NCI-H146 treated with DMSO at 0.1 percent for 48 hours (cell line): ENCODE measurements at regions not wholly inside any gene's neighbourhood (a gene's known extent, or its start where the extent isn't known, plus 50 kb on each side); places are given as distances from the start of the nearest gene placed in this dataset.
"Not testable (repeated sequence)": the region's sequence is repeated elsewhere in the genome, so short reads cannot be mapped to it uniquely, and the experiment has no call there.

Source experiments
- DNase-seq: peaks from one replicate; lab custom pipeline; 2025; ENCODE audit not compliant: unreplicated experiment; lab: John Stamatoyannopoulos, UW

DNA sequence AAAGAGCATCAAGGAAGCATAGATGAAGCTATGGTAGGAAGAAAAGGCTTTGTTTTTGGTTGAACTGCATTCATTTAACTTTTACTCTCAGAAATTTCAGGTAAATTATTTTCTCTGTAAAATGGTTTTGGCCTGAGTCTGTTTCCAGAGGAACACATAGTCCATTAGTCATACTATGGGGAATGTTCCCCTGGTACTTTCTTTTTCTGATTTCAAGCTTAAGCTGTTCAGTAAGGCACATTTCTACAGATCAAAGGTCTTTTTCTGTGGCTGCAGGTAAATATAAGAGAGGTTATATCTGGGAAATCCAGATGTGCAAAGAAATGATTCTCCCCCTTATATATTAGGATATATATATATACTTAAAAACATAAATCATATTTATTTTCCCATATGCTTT is 1744.4 kb upstream of the ADGRL3 start:
- DNase-seq: no peak

DNA sequence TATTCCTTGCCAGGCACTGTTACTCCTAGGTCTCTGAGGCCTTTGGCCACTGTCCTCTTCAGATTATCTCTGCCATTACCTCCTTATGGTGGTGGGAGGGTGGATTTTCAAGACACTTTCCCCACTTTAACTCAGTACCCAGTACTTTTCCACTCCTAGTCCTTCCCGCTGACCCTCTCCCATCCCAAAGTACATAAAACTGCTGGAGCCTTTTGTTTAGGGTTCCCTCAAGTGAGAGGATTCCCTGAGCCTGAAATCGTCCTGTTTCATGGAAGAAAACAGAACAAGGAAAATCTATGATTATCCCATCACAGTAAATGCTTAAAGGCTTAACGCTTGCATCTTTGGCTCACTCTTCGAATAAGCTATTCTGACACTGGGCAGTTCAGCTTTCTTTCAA is 1742.5 kb upstream of the ADGRL3 start:
- no peak for DNase-seq

DNA sequence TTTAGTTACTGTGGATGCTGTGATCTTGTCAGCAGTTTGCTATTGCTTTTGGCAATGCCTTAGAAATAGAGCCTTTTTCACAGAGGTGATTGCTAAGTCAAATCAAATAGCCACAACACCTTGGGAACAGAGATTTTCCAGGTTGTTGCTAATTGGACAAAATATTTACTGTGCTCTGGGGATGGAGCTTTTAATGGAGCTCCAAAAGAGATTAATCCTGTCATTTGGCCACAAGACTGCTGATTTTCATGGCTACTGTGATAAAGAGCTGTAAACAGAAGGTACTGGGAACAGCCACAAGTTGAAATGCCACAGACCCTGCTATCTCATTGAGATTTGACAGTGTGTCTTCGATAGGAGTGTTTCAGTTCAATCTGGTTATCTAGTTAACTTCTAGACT is 1715.2 kb upstream of the ADGRL3 start:
- DNase-seq: no peak

DNA sequence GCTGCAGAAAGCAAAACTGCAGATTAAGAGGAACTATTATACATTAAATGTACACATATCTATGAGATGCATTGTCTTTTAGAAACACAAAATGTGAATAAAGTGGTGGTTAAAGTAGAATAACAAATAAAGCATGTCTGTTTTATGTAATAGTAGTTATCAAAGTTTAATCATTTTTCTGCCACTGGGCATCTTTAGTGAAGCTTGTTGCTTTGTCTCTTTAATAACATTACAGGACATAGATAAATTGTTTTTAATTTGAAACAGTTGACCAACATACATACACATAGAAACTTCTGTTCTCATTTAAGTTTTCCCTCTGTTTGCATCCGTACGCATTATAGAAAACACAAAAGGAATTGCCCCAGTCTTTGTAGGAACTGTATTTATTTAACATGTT is 1700.0 kb upstream of the ADGRL3 start:
- DNase-seq: no peak

DNA sequence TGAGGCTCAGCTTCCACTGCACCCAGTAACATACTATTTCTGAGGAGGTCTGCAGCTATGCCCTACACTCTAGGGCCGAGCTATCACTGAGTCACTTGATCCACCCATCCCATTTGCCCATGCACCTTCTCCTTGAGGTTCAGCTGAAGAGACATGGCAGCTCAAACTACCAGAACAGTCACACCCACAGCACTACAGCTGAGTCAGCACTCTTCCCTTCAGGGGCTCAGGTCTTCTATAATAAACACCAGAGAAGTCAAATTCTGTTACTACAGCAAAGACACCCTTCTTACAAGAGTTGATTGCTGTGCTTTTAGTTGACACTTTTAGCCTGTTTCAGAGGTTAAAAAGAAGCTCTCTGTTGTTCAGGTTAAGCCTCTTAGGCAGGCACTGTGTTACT is 1696.4 kb upstream of the ADGRL3 start:
- no peak for DNase-seq

DNA sequence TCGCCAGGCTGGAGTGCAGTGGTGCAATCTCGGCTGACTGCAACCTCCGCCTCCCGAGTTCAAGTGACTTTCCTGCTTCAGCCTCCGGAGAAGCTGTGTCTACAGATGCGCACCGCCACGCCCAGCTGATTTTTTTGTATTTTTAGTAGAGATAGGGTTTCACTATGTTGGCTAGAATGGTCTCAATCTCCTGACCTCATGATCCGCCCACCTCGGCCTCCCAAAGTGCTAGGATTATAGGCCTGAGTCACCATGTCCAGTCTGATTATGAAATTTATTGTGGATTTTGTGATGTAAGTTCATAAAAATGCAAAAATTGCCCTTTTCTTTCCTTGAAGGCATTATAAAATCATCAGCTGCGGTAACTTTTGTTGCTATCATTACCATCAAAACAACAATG is 1688.3 kb upstream of the ADGRL3 start:
- not testable (repeated sequence) for DNase-seq

DNA sequence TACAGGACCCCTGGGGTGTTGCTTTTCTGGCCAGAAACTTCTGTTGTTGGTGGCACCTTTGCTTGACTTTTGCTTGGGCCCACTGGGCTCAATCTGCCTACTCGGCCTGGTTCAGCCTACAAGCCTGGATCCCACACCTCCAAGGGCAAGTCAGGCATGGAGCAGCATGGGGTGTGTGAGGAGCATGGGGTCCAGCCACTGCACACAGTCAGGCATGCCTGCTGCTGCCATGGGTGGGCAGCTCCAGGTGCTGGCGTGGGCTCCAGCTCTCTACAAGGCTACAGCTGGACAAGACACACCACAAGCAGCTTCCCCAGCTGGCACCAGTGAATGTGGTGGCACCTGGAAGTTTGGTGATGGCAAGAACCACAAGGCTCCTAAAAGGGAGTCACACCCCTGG is 1683.1 kb upstream of the ADGRL3 start:
- DNase-seq: no peak

DNA sequence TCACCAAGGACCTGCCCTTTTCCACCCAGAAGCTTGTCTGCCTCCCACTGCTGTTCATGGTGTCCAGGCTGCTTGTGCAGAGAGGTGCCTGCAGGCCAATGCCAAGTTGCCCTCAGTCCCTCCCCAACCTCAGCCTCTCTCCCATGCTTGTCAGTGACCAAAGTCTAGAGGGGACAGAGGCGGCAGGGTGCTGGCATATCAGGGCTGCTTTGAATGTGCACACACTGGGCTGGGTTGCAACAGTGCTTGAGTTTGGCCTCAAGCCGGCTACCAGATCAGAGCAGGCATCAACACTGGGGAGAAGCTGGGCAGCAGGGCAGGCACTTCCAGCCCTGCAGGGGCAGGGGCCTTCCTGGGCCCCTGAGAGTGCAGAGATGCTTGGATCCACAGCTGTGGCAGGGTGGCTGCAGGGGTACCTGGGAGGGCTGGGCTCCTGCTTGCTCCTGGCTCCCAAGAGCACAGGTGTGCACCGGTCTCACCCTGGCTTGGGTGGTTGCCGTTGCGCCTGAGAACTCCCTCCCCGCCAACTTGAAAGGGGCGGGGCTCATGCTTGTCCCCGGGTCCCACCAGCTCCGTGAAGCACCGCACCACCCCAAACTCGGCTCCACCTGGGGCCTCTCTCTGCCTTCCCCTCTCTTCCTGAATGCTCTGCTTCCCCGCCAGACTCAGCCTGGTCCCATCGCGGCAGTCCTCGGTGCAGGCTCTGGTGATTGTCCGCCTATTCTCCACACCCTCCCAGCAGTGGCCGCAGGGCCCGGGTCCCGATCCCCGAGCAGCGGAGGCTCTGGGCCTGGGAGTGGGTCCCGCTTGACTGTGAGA is 1681.9 kb upstream of the ADGRL3 start:
- DNase-seq: no peak

DNA sequence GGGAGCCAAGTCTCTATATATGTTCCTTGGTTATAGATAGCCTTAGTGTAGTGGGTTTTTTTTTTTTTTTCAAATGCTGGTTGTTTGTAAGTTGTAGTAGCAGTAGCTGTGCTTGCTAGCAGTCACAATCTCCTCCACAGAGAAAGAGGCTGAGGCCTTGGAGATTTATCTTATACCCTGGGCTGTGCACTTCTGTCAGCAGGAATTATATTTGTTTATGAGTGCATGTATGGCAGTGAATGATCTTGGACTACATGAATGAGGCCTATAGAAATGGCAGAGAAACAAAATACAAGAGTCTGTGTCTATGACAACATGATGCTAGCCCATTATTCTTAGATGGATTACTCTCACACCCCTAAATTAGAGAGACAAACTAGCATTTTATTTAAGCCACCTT is 1674.2 kb upstream of the ADGRL3 start:
- DNase-seq: no peak

DNA sequence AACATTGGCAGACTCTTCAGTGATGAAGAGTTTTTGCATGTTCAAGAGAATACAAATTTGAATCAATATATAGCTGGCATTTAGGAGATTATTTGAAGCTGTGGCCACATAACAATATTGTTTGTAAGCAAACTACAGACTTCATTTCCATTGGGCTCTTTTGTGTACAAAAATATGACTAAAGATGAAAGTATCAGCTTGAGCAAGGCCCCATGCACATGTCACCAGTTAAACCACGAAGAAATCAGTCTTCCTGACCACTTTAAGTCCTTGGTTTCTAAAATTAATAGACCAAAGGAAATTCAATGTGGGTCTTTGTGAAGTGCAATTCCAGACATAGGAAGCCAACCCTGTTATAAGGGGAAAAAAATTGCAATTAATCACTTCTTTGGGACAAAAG is 1664.6 kb upstream of the ADGRL3 start:
- DNase-seq: no peak

DNA sequence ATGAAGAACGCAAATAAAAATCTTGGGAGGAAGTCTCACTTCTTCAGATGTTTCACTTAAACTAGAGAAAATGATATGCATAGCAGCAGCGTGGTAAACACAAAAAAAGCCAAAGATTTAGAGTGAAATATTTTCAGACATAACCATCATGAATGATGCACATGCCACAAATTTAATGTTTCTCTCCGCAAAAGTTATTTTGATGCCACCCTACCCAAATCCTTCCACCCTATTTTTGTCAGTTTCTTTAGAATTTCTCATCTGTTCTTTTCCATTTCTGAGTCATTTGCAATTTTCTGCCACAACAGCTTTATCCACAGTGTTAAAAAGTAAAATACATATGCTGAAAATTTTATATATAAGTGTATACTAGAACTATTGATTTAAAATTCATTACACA is 1663.7 kb upstream of the ADGRL3 start:
- no peak for DNase-seq

DNA sequence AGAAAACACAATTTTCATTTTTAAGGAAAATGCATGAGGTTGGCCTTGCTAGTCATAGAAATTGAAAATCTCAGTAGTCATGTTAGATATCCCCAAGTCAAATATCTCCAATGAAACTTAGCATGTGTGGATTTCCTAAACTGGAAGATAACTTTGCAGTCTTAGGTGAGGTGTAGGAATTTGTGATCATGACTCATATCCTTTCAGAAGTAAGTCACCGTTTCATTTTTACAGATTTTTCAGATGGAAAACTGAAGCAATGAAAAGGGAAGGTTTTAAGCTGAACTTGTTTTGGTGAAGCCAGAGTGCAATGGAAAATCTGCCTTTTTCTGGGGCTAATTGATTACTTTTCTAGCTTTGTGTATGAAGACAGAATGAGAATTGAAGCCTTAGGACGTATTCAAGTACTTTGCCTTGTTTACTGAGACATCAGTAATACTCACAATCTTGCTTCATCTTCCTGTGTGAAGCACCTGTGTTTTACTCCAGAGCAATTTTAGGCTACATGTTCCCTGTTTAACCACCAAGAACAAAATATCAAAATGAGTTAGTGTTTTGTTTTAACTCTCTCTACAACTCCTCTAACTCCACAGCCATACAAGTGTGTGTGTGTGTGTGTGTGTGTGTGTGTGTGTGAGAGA is 1662.8 kb upstream of the ADGRL3 start:
- DNase-seq: no peak

DNA sequence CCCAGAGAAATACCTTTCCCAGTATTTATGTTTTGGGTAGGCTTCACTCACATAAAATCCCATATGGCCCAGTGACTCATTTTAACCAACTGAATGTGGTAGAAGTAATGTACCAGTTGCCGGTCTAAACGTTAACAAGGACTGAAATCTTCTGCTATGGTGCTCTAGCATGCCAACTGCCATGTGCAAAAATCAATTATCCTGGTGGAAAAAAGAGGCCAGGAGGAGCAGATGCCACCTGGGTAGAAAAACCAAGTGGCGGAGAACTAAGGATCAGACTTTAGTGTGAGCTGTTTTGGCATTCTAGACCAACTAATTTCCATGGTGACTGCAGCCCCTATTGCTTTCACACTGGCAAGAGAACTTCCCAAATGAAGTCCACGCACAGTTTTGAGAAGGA is 1660.7 kb upstream of the ADGRL3 start:
- DNase-seq: no peak

DNA sequence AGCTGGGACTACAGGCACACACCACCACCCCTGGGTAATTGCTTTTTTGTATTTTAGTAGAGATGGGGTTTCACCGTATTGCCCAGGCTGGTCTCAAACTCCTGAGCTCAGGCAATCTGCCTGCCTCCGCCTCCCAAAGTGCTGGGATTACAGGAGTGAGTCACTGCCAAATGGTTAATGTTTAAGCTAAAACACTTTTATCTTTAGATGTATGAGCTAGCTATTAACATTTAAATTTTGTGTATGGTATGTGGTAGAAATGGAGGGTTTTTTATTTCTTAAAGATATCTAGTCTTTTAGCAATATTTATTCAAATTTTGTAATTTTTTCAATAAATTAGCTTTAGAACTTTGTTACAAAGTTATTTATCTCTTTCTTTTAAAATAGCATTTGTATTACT is 1659.8 kb upstream of the ADGRL3 start:
- DNase-seq: no peak

DNA sequence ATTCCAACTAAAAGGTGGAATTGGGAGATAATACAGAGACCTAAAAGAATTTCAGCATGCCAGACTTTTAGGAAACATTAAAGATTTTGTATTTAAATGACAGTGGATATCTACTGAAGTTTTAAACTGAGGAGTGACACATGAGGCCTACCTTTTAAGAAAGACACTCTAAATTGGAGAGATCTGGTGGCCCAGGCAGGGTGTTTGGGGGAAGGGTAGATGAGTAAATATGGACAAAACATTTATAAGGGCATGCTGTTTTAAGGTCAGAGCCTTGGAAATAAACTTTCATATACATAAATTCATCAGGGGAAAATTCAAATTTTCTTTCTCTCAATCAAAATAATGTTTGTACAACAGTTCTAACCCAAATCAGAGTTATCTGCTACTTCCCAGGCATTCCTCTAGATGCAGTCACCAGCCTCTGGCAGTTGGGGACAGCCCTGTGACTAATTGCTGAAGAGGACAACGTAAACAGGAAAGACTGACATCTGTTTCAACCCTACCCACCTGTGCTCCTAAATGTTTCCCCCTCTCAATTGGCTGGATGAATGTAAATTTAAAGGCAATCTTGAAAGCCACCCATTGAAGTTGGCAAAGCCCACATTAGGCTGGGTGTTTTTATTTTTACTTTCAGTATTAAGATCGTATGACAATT is 1646.9 kb upstream of the ADGRL3 start:
- DNase-seq: no peak

DNA sequence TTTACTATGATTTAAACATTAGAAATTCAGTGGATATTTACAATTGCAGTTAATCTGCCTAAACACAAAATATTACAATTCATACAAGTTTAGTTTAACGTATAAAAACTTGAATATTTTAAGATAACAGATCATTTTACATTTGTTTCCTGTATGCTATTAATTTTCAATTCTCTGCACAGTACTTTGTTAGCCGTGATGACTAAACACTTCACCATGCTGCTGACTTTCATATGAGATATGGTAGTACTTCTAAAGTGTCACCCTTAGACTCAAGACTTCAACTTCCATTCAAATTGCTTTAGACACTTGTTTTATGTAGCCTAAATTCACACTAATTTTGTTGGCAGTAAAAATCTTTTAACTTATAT is 1646.4 kb upstream of the ADGRL3 start:
- no peak for DNase-seq

DNA sequence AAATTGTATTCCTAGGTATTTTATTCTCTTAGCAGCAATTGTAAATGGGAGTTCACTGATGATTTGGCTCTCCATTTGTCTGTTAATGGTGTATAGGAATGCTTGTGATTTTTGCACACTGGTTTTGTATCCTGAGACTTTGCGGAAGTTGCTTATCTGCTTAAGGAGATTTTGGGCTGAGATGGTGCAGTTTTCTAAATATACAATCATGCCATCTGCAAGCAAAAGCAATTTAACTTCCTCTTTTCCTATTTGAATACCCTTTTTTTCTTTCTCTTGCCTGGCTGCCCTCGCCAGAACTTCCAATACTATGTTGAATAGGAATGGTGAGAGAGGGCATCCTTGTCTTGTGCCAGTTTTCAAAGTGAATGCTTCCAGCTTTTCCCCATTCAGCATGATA is 1643.9 kb upstream of the ADGRL3 start:
- DNase-seq: not testable (repeated sequence)

DNA sequence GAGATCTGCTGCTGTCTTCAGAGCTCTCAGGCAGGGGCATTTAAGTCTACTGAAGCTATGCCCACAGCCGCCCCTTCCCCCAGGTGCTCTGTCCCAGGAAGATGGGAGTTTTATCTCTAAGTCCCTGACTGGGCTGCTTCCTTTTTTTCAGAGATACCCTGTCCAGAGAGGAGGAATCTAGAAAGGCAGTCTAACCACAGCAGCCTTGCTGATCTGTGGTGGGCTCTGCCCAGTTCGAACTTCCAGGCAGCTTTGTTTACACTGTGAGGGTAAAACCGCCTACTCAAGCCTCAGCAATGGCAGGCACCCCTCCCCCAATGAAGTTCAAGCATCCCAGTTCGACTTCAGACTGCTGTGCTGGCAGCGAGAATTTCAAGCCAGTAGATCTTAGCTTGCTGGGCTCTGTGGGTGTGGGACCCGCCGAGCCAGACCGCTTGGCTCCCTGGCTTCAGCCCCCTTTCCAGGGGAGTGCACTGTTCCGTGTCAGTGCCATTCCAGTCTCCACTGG is 1639.9 kb upstream of the ADGRL3 start:
- DNase-seq: not testable (repeated sequence)

DNA sequence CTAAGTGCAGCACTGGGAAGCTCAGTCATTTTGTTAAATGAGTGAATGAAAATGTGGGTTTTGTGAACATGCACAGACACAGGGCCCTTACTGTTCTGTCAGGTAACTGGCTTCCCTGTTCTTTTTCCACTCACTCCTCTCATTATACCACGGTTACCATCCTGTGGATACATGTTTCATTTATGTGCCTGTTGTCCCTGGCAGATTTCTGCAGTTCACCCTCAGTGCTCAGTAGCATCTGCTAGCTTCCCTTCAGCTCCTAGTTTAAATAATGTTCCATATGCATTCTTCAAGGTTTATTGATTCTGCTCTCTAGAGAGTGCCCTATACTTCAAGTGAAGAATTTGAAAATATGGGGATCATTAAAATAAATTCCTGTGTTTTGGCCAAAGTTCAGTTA is 1634.3 kb upstream of the ADGRL3 start:
- DNase-seq: no peak

DNA sequence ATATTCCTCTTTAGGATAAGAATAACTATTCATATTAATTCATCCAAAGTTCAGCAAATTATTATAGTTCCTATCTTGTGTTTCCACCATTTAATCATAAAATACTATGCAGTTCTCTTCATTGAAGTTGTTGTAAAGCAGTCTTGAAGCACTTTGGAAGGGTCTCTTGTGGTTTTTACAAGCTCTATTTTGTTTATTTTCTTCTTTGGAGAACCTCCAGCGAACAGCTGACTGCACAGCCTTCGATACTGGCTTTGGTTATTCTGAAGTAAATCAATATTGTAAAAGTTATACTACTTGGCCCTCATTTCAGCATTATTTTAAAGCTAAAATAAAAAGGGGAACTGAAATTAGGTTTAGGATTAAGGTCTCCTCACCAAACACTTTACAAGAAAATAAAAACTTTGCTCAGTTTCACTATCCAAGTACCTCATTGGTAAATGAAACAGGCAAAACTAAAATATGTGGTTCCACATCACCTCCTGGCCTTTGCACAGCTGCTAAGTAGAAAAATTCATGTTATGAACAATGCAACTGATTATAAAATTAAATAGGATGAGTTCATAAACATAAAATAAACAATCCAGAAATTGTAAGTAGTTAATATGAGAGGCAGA is 1629.2 kb upstream of the ADGRL3 start:
- DNase-seq: no peak

DNA sequence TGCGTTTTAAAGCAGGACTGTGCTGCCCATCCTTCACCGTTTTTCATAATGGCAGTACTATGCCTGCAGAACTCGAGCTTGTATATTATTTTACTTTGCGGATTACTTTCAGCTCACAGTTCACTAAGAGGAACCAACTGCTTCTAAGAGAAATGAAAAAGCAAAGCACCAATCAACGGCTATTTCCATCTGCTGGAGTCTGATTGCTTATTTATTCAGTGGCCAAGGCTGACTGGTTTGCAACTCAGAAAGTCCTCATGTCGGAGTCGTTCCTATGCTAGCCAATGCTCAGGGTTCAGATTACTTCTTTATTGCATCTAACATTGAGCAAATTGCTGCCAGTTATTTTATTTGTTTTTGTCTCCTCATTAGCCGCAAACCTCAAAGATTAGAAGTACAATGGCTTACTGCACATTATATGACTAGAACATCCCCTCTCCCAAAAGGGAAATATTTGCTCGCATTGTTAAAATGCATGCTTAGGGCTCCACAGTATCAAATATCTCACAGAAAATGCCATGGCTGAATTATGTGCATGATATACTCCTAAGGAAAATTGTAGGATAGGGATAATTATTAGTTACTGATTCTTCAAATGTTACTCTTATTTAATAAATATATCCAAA is 1628.2 kb upstream of the ADGRL3 start:
- peak; percentile 48 for DNase-seq
